ENCODE measurements at regions not wholly inside any gene's neighbourhood (a gene's known extent, or its start where the extent isn't known, plus 50 kb on each side); places are given as distances from the start of the nearest gene placed in this dataset.

GRCh38 chr5:143527808-143528207 is 124.3 kb upstream of the NR3C1 start:
- TF ChIP-seq CTCF (conservative IDR thresholded peaks at IDR 0.05; ENCODE audit: low read depth, low read length) (no peak), EZH2 (IDR thresholded peaks at IDR 0.05; ENCODE audit: borderline replicate concordance, low read depth, low read length, poor library complexity, severe bottlenecking) (no peak)
